ENCODE measurements at regions not wholly inside any gene's neighbourhood (a gene's known extent, or its start where the extent isn't known, plus 50 kb on each side); places are given as distances from the start of the nearest gene placed in this dataset.
"Not testable (repeated sequence)": the region's sequence is repeated elsewhere in the genome, so short reads cannot be mapped to it uniquely, and the experiment has no call there.

- no peak overlapping the region for H3K27ac Mint-ChIP-seq
- no peaks in the 10 kb centered on the region for H3K27me3 Mint-ChIP-seq
- no peak for DNase-seq
- no peaks in the 10 kb centered on the region for H3K4me1 Mint-ChIP-seq
- peaks cover 18% of the 10 kb centered on the region for H3K9me3 Mint-ChIP-seq
- CTCF ChIA-PET = no interaction called here
- no peaks in the 10 kb centered on the region for H3K36me3 Mint-ChIP-seq
- H3K4me3 Mint-ChIP-seq = no peak overlapping the region
These were observed 1169.4 kb upstream of the CELF2 start for GRCh38 chr10:9848278-9848677.

DNA sequence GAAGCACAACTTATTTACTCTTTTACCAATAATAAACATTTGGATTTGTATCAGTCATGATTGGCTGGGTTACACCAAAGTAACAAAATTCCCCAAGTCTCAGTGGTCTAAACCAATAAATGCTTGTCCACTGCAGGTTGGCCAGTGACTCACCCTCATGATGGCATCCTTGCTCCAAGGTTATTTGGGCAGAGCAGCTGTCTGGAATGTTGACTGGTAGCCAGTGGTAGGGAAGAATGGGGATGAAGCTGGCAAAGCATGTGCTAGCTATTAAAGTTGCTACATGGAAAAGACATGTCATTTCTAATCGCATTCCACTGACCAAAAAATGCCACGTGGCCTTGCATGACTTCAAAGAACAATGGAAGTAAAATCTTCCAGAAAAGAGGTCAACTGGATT, 1168.7 kb upstream of the CELF2 start:
- CTCF ChIA-PET = no interaction called here
- DNase-seq = no peak
- no peak overlapping the region for H3K27ac Mint-ChIP-seq
- H3K36me3 Mint-ChIP-seq = no peaks in the 10 kb centered on the region
- no peaks in the 10 kb centered on the region for H3K27me3 Mint-ChIP-seq
- H3K4me1 Mint-ChIP-seq = no peaks in the 10 kb centered on the region
- H3K4me3 Mint-ChIP-seq = no peak overlapping the region
- H3K9me3 Mint-ChIP-seq = peaks cover 18% of the 10 kb centered on the region

GRCh38 chr10:9850415-9850814, 1167.3 kb upstream of the CELF2 start:
- Mint-ChIP-seq H3K36me3 (no peaks in the 10 kb centered on the region), H3K27me3 (no peaks in the 10 kb centered on the region), H3K4me3 (no peak overlapping the region), H3K27ac (no peak overlapping the region), H3K4me1 (no peaks in the 10 kb centered on the region), H3K9me3 (peaks cover 9% of the 10 kb centered on the region)
- DNase-seq = no peak
- CTCF ChIA-PET = no interaction called here

GRCh38 chr10:9851808-9852207, 1165.9 kb upstream of the CELF2 start:
- no peak for DNase-seq
- Mint-ChIP-seq H3K27me3 (no peaks in the 10 kb centered on the region), H3K27ac (no peak overlapping the region), H3K4me1 (no peaks in the 10 kb centered on the region), H3K9me3 (peaks cover 12% of the 10 kb centered on the region), H3K4me3 (no peak overlapping the region), H3K36me3 (no peaks in the 10 kb centered on the region)
- CTCF ChIA-PET = no interaction called here

DNA sequence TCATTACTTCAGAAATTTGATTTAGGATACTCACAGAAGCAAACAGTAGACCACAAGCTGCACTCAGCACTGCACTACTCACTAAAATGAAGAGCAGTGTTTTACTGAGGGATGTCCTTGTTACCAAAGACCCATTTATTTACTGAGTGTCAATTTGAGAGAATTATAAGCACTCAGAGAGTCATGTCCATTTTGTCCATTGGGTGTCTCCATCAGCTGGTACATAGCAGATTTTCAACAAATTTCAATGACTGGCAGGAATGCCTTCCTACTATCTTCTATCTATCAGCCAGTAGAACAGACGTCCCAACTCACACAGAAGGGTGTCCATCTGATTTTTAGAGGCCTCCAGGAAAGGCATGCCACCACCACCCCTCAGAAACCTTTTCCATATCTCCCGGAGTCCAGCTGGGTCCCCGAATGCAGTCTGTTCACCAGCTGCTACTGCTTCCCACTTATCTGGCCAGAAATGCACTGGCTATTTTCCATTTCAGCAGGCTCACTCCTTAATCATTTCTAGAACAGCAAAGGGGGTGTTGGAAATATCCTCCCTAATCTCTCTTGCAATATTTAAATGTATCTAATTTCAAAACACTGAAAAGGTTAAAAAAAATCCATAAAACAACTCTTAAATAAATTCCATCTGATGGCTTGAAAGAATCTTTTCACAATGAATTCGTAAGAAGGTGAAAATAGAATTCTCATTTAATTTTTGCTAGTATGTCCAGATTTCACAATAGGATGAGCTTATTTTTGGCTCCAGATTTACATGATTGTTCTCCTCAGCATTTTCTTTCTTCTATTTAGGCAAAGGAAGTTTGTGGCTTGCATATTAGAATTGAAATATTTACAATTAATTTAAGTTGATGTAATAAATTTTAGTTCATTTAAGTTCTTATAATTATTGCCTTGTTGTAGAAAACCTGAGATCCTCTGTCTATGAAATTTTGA, 1164.0 kb upstream of the CELF2 start:
- Mint-ChIP-seq H3K4me3 (no peak overlapping the region), H3K27me3 (no peaks in the 10 kb centered on the region), H3K9me3 (peaks cover 12% of the 10 kb centered on the region), H3K36me3 (no peaks in the 10 kb centered on the region), H3K27ac (no peak overlapping the region), H3K4me1 (no peaks in the 10 kb centered on the region)
- DNase-seq = no peak
- CTCF ChIA-PET = interaction anchor here (0.6 kb wide), 1 partner anchor 184 kb away, joined by 3 read pairs; no protein-coding TSS in a partner anchor

- CTCF ChIA-PET, H3K4me1 Mint-ChIP-seq, DNase-seq, H3K36me3 Mint-ChIP-seq, H3K27ac Mint-ChIP-seq, H3K4me3 Mint-ChIP-seq, H3K27me3 Mint-ChIP-seq: not testable (repeated sequence)
- peaks cover 12% of the 10 kb centered on the region for H3K9me3 Mint-ChIP-seq
These were observed 1162.2 kb upstream of the CELF2 start for GRCh38 chr10:9855451-9855850.

- Mint-ChIP-seq H3K4me1 (no peaks in the 10 kb centered on the region), H3K27me3 (no peaks in the 10 kb centered on the region), H3K27ac (no peak overlapping the region), H3K4me3 (no peak overlapping the region), H3K9me3 (peaks cover 4% of the 10 kb centered on the region), H3K36me3 (no peaks in the 10 kb centered on the region)
- CTCF ChIA-PET = no interaction called here
- DNase-seq = no peak
These were observed 1158.9 kb upstream of the CELF2 start for GRCh38 chr10:9858816-9859215.

GRCh38 chr10:9860045-9860444, 1157.6 kb upstream of the CELF2 start:
- CTCF ChIA-PET = no interaction called here
- Mint-ChIP-seq H3K9me3 (peaks cover 3% of the 10 kb centered on the region), H3K27me3 (no peaks in the 10 kb centered on the region), H3K4me3 (no peak overlapping the region), H3K4me1 (no peaks in the 10 kb centered on the region), H3K36me3 (no peaks in the 10 kb centered on the region), H3K27ac (no peak overlapping the region)
- DNase-seq = no peak

DNA sequence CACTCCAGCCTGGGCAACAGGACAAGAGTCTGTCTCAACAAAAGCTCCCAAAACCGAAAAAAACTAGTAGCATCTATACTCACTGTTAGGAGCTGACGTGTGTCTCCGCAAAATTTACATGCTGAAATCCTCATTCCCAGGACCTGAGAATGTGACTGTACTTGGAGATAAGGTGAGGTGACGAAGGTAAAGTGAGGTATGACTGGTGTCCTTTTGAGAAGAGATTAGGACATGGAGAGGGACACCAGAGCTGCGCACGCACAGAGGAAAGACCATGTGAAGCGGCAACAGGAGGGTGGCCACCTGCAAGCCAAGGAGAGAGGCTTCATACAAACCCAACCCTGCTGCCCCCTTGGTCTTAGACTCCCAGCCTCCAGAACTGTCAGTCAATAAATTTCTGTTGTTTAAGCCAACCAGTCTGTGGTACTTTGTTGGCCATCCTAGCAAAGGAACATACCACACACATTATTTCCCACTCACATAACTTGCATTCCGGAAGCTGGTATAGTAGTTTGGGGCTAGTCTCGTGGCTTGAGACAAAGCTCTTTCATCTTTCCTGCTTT, 1154.0 kb upstream of the CELF2 start:
- H3K9me3 Mint-ChIP-seq = no peaks in the 10 kb centered on the region
- no peak overlapping the region for H3K4me3 Mint-ChIP-seq
- DNase-seq = no peak
- H3K27ac Mint-ChIP-seq = no peak overlapping the region
- no peaks in the 10 kb centered on the region for H3K36me3 Mint-ChIP-seq
- H3K4me1 Mint-ChIP-seq = no peaks in the 10 kb centered on the region
- H3K27me3 Mint-ChIP-seq = no peaks in the 10 kb centered on the region
- CTCF ChIA-PET = no interaction called here

DNA sequence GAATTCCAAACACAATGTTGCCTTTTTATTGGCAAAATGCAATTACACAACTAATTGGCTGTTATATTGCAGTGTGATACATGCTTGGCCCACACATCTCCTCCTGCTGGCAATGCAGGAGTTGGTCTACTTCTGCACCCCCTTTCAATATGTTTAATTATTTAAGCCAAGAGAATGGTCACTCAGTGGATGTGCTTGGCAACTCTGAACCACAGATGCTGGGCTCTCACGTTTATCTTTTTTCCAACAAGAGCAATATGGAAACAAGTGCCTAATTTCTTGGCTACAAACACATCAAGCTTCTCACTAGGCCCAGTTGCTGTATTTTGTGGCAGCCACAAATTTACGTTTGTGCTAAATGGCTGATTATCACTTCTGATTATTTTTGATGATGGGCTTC, 1149.2 kb upstream of the CELF2 start:
- Mint-ChIP-seq H3K9me3 (no peaks in the 10 kb centered on the region), H3K27ac (no peak overlapping the region), H3K4me3 (no peak overlapping the region), H3K36me3 (no peaks in the 10 kb centered on the region), H3K4me1 (no peaks in the 10 kb centered on the region), H3K27me3 (no peaks in the 10 kb centered on the region)
- DNase-seq = no peak
- CTCF ChIA-PET = no interaction called here

DNA sequence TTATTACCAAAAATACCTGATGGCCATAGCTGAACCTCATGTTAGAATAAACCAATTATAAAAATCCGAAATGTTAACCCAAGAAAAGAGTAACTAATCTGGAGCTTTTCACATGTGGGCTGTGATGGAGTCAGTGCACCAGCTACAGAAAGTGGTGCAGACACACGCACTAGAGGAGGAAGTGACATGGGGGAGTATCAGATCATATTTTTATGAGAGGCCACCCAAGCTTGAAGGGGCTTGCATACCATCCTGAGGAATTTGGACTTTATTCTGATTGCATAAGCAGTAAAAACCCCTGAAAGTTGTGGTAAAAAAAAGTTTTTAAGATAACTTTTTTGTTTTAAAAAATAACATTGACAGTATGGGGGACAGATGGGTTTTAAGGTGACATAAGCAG, 1148.5 kb upstream of the CELF2 start:
- no peak for DNase-seq
- Mint-ChIP-seq H3K9me3 (no peaks in the 10 kb centered on the region), H3K27me3 (no peaks in the 10 kb centered on the region), H3K4me3 (no peak overlapping the region), H3K4me1 (no peaks in the 10 kb centered on the region), H3K36me3 (no peaks in the 10 kb centered on the region), H3K27ac (no peak overlapping the region)
- CTCF ChIA-PET = no interaction called here

GRCh38 chr10:9869606-9870176, 1148.0 kb upstream of the CELF2 start:
- no peak overlapping the region for H3K27ac Mint-ChIP-seq

GRCh38 chr10:9875353-9875752, 1142.3 kb upstream of the CELF2 start:
- DNase-seq = no peak
- CTCF ChIA-PET = no interaction called here
- H3K27me3 Mint-ChIP-seq = no peaks in the 10 kb centered on the region
- H3K4me1 Mint-ChIP-seq = no peaks in the 10 kb centered on the region
- no peaks in the 10 kb centered on the region for H3K9me3 Mint-ChIP-seq
- no peak overlapping the region for H3K27ac Mint-ChIP-seq
- H3K4me3 Mint-ChIP-seq = no peak overlapping the region
- no peaks in the 10 kb centered on the region for H3K36me3 Mint-ChIP-seq

More at GRCh38 chr10:9869606-9870176, 1148.0 kb upstream of the CELF2 start:
- CTCF ChIA-PET = no interaction called here
- Mint-ChIP-seq H3K27me3 (no peaks in the 10 kb centered on the region), H3K4me1 (no peaks in the 10 kb centered on the region), H3K9me3 (no peaks in the 10 kb centered on the region), H3K4me3 (no peak overlapping the region), H3K36me3 (no peaks in the 10 kb centered on the region)
- no peak for DNase-seq

DNA sequence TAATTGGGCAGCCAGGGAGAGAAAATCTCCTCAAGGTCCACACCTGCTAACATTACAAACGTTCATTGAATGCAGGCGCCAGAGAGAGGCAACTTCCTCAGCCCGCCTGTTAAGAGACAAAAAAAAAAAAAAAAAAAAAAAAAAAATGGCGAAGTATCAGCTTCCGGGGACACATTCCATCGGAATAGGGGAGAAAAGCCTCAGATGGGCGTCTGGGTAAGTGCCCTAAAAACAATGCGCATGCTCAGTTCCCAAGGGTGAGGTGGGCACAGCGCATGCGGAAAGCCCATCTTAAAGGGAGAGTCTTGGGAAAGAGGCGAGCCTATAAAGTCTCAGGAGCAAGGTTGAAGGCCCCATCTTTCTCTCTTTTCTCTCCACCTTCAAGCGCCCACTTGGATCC, 1139.7 kb upstream of the CELF2 start:
- Mint-ChIP-seq H3K9me3 (no peaks in the 10 kb centered on the region), H3K27me3 (no peaks in the 10 kb centered on the region), H3K27ac (no peak overlapping the region), H3K4me1 (no peaks in the 10 kb centered on the region), H3K36me3 (no peaks in the 10 kb centered on the region), H3K4me3 (no peak overlapping the region)
- CTCF ChIA-PET = no interaction called here
- DNase-seq = no peak

DNA sequence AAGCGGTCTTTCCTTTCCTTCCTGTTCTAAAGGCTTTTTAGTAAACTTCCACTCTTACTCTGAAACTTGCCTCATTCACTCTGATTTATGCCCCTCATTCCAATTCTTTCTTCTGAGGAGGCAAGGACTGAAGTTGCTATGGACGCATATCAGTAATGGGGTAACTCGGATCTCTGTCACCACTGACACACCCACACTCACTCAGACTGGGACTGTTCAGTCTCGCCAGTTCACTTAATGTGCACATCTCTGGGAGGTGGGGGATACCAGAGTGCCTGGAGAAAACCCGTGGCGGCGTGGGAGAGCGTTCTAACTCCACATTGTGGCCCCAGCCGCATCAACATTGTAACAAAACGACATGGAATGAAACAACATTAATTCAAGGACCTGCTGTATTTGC, 1139.3 kb upstream of the CELF2 start:
- Mint-ChIP-seq H3K4me3 (no peak overlapping the region), H3K27ac (no peak overlapping the region), H3K4me1 (no peaks in the 10 kb centered on the region), H3K27me3 (no peaks in the 10 kb centered on the region), H3K9me3 (no peaks in the 10 kb centered on the region), H3K36me3 (no peaks in the 10 kb centered on the region)
- DNase-seq = no peak
- CTCF ChIA-PET = no interaction called here

Measured in activated naive CD4-positive, alpha-beta T cell treated with anti-CD3 and anti-CD28 coated beads, Interleukin-2, amount 10 ng/mL, durations not matched to agents 7 days and 5 days (primary cell).